ENCODE measurements at regions not wholly inside any gene's neighbourhood (a gene's known extent, or its start where the extent isn't known, plus 50 kb on each side); places are given as distances from the start of the nearest gene placed in this dataset.

- H3K4me3 ChIP-seq (ENCODE audit: low read depth in 1 of 2, low read length in 2 of 2): no peak overlapping the region
Observed at GRCh38 chr5:119949426-119949999, 320.2 kb downstream of the FAM170A start.

GRCh38 chr5:119951330-119951934, 322.1 kb downstream of the FAM170A start:
- Histone ChIP-seq H3K9ac (ENCODE audit: low read depth, low read length) (no peak overlapping the region), H3K79me2 (ENCODE audit: insufficient read depth, low read length) (no peaks in the 10 kb centered on the region), H3K27me3 (ENCODE audit: insufficient read depth, low read length, poor library complexity) (no peaks in the 10 kb centered on the region), H3K4me1 (ENCODE audit: insufficient read depth, low read length) (no peaks in the 10 kb centered on the region), H3K9me3 (ENCODE audit: insufficient read depth, low read length, severe bottlenecking) (peaks cover 6% of the 10 kb centered on the region), H3K27ac (ENCODE audit: low read length) (no peak overlapping the region), H2AFZ (ENCODE audit: low read depth, low read length) (no peak overlapping the region), H3K36me3 (ENCODE audit: insufficient read depth, low read length) (no peaks in the 10 kb centered on the region), H3K4me3 (ENCODE audit: low read depth in 1 of 2, low read length in 2 of 2) (no peak overlapping the region), H3K4me2 (ENCODE audit: insufficient read depth, low read length) (no peak overlapping the region), H4K20me1 (ENCODE audit: insufficient read depth, low read length) (no peaks in the 10 kb centered on the region)
- DNase-seq: no peak
- no peak for ATAC-seq (ENCODE audit: insufficient read depth, low read depth)
- TF ChIP-seq CTCF (IDR thresholded peaks at IDR 0.05; ENCODE audit: borderline replicate concordance, extremely low read depth, low read length, poor library complexity, severe bottlenecking) (no peak), EZH2 (IDR thresholded peaks at IDR 0.05; ENCODE audit: borderline replicate concordance, low read depth, low read length, severe bottlenecking) (no peak)

More at GRCh38 chr5:119949426-119949999, 320.2 kb downstream of the FAM170A start:
- Histone ChIP-seq H3K4me2 (ENCODE audit: insufficient read depth, low read length) (no peak overlapping the region), H3K27ac (ENCODE audit: low read length) (no peak overlapping the region), H4K20me1 (ENCODE audit: insufficient read depth, low read length) (no peaks in the 10 kb centered on the region), H2AFZ (ENCODE audit: low read depth, low read length) (no peak overlapping the region), H3K9ac (ENCODE audit: low read depth, low read length) (no peak overlapping the region), H3K27me3 (ENCODE audit: insufficient read depth, low read length, poor library complexity) (no peaks in the 10 kb centered on the region), H3K9me3 (ENCODE audit: insufficient read depth, low read length, severe bottlenecking) (no peaks in the 10 kb centered on the region), H3K4me1 (ENCODE audit: insufficient read depth, low read length) (no peaks in the 10 kb centered on the region), H3K36me3 (ENCODE audit: insufficient read depth, low read length) (no peaks in the 10 kb centered on the region), H3K79me2 (ENCODE audit: insufficient read depth, low read length) (no peaks in the 10 kb centered on the region)
- ATAC-seq (ENCODE audit: insufficient read depth, low read depth): no peak
- TF ChIP-seq EZH2 (IDR thresholded peaks at IDR 0.05; ENCODE audit: borderline replicate concordance, low read depth, low read length, severe bottlenecking): no peak
- TF ChIP-seq CTCF (IDR thresholded peaks at IDR 0.05; ENCODE audit: borderline replicate concordance, extremely low read depth, low read length, poor library complexity, severe bottlenecking): no peak
- no peak for DNase-seq

- Histone ChIP-seq H3K4me3 (ENCODE audit: low read depth in 1 of 2, low read length in 2 of 2) (no peak overlapping the region), H3K4me2 (ENCODE audit: insufficient read depth, low read length) (no peak overlapping the region), H3K27me3 (ENCODE audit: insufficient read depth, low read length, poor library complexity) (no peaks in the 10 kb centered on the region), H3K9ac (ENCODE audit: low read depth, low read length) (no peak overlapping the region), H3K79me2 (ENCODE audit: insufficient read depth, low read length) (no peaks in the 10 kb centered on the region), H2AFZ (ENCODE audit: low read depth, low read length) (no peak overlapping the region), H3K36me3 (ENCODE audit: insufficient read depth, low read length) (no peaks in the 10 kb centered on the region), H3K4me1 (ENCODE audit: insufficient read depth, low read length) (no peaks in the 10 kb centered on the region), H3K27ac (ENCODE audit: low read length) (no peak overlapping the region), H4K20me1 (ENCODE audit: insufficient read depth, low read length) (no peaks in the 10 kb centered on the region), H3K9me3 (ENCODE audit: insufficient read depth, low read length, severe bottlenecking) (peaks cover 6% of the 10 kb centered on the region)
- no peak for TF ChIP-seq CTCF (IDR thresholded peaks at IDR 0.05; ENCODE audit: borderline replicate concordance, extremely low read depth, low read length, poor library complexity, severe bottlenecking)
- TF ChIP-seq EZH2 (IDR thresholded peaks at IDR 0.05; ENCODE audit: borderline replicate concordance, low read depth, low read length, severe bottlenecking): no peak
- DNase-seq (no peak), ATAC-seq (ENCODE audit: insufficient read depth, low read depth) (no peak)
Observed at GRCh38 chr5:119953474-119953873, 324.1 kb downstream of the FAM170A start.
